MCF 10A (cell line): ENCODE measurements at regions not wholly inside any gene's neighbourhood (a gene's known extent, or its start where the extent isn't known, plus 50 kb on each side); places are given as distances from the start of the nearest gene placed in this dataset.
"Not testable (repeated sequence)": the region's sequence is repeated elsewhere in the genome, so short reads cannot be mapped to it uniquely, and the experiment has no call there.

ENCODE experiments used
- BruUV-seq: library from RNA; stranded (reverse); fragments of 400-500 nt; replicated peaks from 2 replicates; lab custom pipeline; 2021; lab: Mats Ljungman, UMichigan
- CTCF ChIA-PET: fragments of 300-600 bp; sonication (Branson Sonifier 250); formaldehyde crosslinking; extraction: SDS; loops from one replicate; lab custom pipeline; 2021; ENCODE audit warnings: antibody characterized with exemption, inconsistent platforms; lab: Yijun Ruan, JAX
- POLR2A ChIA-PET: fragments of 300-600, 350-650 bp; sonication (Branson Sonifier 250); formaldehyde crosslinking; extraction: SDS; loops from one replicate; lab custom pipeline; 2020; ENCODE audit warnings: antibody characterized with exemption, inconsistent platforms; lab: Yijun Ruan, JAX
- DNase-seq: peaks from one replicate; pipeline ENCODE4 v3.0.0-alpha.2; 2018; ENCODE audit not compliant: unreplicated experiment
- H3K27ac Mint-ChIP-seq: one replicate; pipeline ENCODE4 v1.8.0; 2022; ENCODE audit warnings: mild to moderate bottlenecking, low read depth, mixed read lengths; ENCODE audit not compliant: unreplicated experiment
- H3K27me3 Mint-ChIP-seq: one replicate; pipeline ENCODE4 v1.8.0; 2022; ENCODE audit warnings: mixed read lengths; ENCODE audit not compliant: insufficient read depth, unreplicated experiment
- H3K36me3 Mint-ChIP-seq: one replicate; pipeline ENCODE4 v1.8.0; 2022; ENCODE audit warnings: mild to moderate bottlenecking, moderate library complexity, mixed read lengths; ENCODE audit not compliant: insufficient read depth, unreplicated experiment
- H3K4me1 Mint-ChIP-seq: one replicate; pipeline ENCODE4 v1.8.0; 2022; ENCODE audit warnings: mixed read lengths; ENCODE audit not compliant: insufficient read depth, unreplicated experiment
- H3K4me3 Mint-ChIP-seq: one replicate; pipeline ENCODE4 v1.8.0; 2022; ENCODE audit warnings: mild to moderate bottlenecking, moderate library complexity, mixed read lengths; ENCODE audit not compliant: unreplicated experiment
- H3K9me3 Mint-ChIP-seq: one replicate; pipeline ENCODE4 v1.8.0; 2022; ENCODE audit warnings: mixed read lengths; ENCODE audit not compliant: unreplicated experiment
- CTCF ChIP-seq: fragments of 200-600 bp; IDR thresholded peaks from one replicate; pipeline ENCODE4 v1.8.0; 2022; ENCODE audit warnings: antibody characterized with exemption, mild to moderate bottlenecking; ENCODE audit not compliant: unreplicated experiment
- intact Hi-C: fragments of 100-400 bp; cut with micrococcal nuclease; formaldehyde crosslinking; loops from 2 replicates; pipeline ENCODE4 v1.14.1; 2022

GRCh38 chrX:83260288-83260687 lies 247.8 kb upstream of the POU3F4 start:
- Mint-ChIP-seq H3K27me3 (no peaks in the 10 kb centered on the region), H3K36me3 (no peaks in the 10 kb centered on the region), H3K4me3 (no peak overlapping the region), H3K9me3 (peaks cover 7% of the 10 kb centered on the region), H3K27ac (no peak overlapping the region), H3K4me1 (no peaks in the 10 kb centered on the region)
- intact Hi-C loops, result no loop called here
- CTCF ChIA-PET, result no interaction called here
- no peak for DNase-seq
- POLR2A ChIA-PET, result interaction anchor here (0.6 kb wide), 1 partner anchor 851 kb away, joined by 3 read pairs; no protein-coding TSS in a partner anchor
- peak; percentile 6 for TF ChIP-seq CTCF
- no TSS peak for BruUV-seq

- H3K36me3 Mint-ChIP-seq, H3K27me3 Mint-ChIP-seq, H3K27ac Mint-ChIP-seq, H3K9me3 Mint-ChIP-seq, H3K4me1 Mint-ChIP-seq, POLR2A ChIA-PET, intact Hi-C loops, H3K4me3 Mint-ChIP-seq, BruUV-seq, DNase-seq: not testable (repeated sequence)
- CTCF ChIA-PET, result interaction anchor here (0.6 kb wide), 1 partner anchor 361 kb away, joined by 3 read pairs; no protein-coding TSS in a partner anchor
Measured at GRCh38 chrX:83262218-83262617, 245.9 kb upstream of the POU3F4 start.

DNA sequence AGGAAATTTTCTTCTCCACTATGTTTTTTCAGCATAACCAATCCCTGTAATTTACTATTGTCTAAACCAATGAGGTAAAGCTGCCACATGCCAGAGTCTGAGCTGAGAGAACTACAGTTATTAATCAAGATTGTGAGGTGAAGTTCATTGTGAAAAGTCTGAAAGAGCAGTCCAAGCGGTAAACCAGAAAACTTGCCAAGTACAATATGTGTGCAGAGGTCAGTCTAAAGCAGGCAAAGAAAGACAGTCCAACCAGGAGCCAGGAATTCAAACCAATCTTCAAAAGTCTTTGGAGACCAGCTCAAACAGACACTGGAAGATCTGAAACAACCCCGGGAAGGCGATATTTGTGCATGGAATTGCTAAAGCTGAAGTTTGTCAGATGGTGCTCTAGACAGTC lies 229.1 kb upstream of the POU3F4 start:
- POLR2A ChIA-PET, result no interaction called here
- no peaks in the 10 kb centered on the region for H3K4me1 Mint-ChIP-seq
- H3K36me3 Mint-ChIP-seq, result no peaks in the 10 kb centered on the region
- no peak for TF ChIP-seq CTCF
- CTCF ChIA-PET, result no interaction called here
- H3K27ac Mint-ChIP-seq, result no peak overlapping the region
- H3K9me3 Mint-ChIP-seq, result peaks cover 5% of the 10 kb centered on the region
- no peaks in the 10 kb centered on the region for H3K27me3 Mint-ChIP-seq
- intact Hi-C loops, result no loop called here
- no peak for DNase-seq
- no peak overlapping the region for H3K4me3 Mint-ChIP-seq
- no TSS peak for BruUV-seq

GRCh38 chrX:83286627-83287026 lies 221.5 kb upstream of the POU3F4 start:
- peaks cover 19% of the 10 kb centered on the region for H3K9me3 Mint-ChIP-seq
- H3K4me1 Mint-ChIP-seq, BruUV-seq, H3K27ac Mint-ChIP-seq, H3K27me3 Mint-ChIP-seq, H3K4me3 Mint-ChIP-seq, DNase-seq, intact Hi-C loops, H3K36me3 Mint-ChIP-seq, CTCF ChIA-PET: not testable (repeated sequence)
- POLR2A ChIA-PET, result interaction anchor here (1.3 kb wide), 1 partner anchor 10 kb away, joined by 3 read pairs; no protein-coding TSS in a partner anchor

GRCh38 chrX:83305381-83305780 lies 202.7 kb upstream of the POU3F4 start:
- ChIA-PET CTCF (no interaction called here), POLR2A (no interaction called here)
- intact Hi-C loops, result no loop called here
- H3K36me3 Mint-ChIP-seq, result no peaks in the 10 kb centered on the region
- DNase-seq, result no peak
- H3K4me1 Mint-ChIP-seq, result no peaks in the 10 kb centered on the region
- no TSS peak for BruUV-seq
- no peak overlapping the region for H3K27ac Mint-ChIP-seq
- no peaks in the 10 kb centered on the region for H3K27me3 Mint-ChIP-seq
- peaks cover 3% of the 10 kb centered on the region for H3K9me3 Mint-ChIP-seq
- no peak for TF ChIP-seq CTCF
- no peak overlapping the region for H3K4me3 Mint-ChIP-seq
